HuH-7 (cell line): ENCODE measurements at regions not wholly inside any gene's neighbourhood (a gene's known extent, or its start where the extent isn't known, plus 50 kb on each side); places are given as distances from the start of the nearest gene placed in this dataset.
"Not testable (repeated sequence)": the region's sequence is repeated elsewhere in the genome, so short reads cannot be mapped to it uniquely, and the experiment has no call there.

ENCODE experiments used
- DNase-seq: peaks from one replicate; pipeline ENCODE4 v3.0.0; 2011; ENCODE audit warnings: low spot score

GRCh38 chr9:71270554-71270953 lies 149.1 kb upstream of the TRPM3 start:
- DNase-seq: no peak

- DNase-seq: no peak
Observed at GRCh38 chr9:71269859-71270258, 148.4 kb upstream of the TRPM3 start.

DNA sequence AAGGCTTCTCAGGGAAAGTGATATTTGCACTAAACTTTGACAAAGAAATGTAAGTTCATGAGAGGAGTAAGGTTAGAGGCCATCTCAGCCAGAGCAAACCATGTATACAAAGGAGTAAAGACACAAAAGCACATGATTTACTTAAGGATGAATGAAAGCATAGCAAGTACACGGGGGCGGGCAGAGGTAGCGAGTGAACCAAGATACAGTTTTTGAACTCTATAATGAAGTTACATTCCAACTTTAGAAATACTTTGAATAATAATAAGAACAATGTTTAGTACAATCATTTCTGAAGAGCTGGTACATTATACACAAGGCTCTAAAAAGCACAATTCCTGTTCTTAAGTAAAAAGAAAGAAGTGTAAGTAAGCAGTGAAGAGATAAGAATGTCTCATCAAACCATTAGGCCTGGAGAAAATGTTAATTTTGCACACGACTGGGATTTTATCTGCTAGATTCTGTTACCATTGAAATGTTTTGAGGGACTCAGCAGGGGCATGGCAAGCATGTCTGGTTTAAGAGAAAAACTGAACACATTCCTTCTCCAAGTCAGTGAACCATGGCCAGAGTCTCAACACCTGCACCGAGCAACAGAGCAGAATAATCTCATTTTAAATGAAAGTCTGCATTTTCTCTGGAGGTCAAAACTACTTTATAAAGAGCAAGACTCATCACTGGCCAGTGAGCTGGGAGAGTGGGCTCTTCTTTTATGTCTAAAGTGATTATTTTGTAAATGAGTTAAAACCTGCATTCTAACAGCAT lies 147.6 kb upstream of the TRPM3 start:
- no peak for DNase-seq

- DNase-seq: no peak
Observed at GRCh38 chr9:71263451-71263850, 142.0 kb upstream of the TRPM3 start.

- DNase-seq: not testable (repeated sequence)
Observed at GRCh38 chr9:71260419-71260818, 139.0 kb upstream of the TRPM3 start.

GRCh38 chr9:71254592-71255277 lies 133.3 kb upstream of the TRPM3 start:
- DNase-seq: no peak

DNA sequence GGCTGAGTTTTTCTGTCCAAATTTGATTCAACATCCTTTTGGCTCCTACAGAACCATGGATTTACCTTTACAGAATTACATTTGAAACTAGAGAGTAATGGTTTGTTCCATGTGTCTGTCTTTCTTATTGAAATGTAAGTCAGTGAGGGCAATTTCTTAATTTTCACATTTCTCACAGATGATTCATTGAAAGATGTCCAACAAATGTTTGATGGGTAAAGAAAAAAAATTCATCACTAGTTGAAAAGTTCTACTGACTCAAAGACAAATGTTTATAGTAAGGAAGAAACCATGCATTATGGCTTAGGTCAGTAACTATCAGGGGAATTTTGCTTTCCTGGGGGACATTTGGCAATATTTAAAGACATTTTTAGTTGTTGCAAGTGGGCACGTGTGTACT lies 131.6 kb upstream of the TRPM3 start:
- no peak for DNase-seq

- no peak for DNase-seq
Observed at GRCh38 chr9:71250581-71250980, 129.2 kb upstream of the TRPM3 start.

DNA sequence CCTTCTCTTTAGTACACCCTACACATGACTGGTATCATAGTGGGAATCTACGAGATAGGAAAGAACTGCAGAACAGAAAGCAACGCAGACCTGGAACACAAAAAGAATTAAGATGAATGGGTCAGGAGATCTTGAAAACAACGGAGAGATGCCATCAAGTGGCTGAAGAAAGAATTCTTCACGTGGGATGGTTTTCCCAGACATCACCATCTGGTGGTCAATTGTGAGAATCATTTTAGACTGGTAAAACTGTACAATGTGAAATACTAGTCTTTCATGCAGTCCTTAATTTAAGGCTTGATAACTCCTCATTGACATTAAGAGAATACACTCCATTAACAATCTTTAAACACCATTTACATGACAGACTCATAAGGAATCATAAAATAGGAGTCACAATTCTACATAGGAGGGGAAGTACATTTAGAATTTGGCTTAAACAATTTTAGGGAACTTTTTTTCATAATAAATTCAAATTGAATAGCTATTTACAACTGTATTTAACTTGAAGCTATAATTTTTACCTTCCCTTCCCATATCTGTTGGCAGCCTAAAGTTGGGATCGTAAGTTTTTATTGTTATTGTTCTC lies 128.4 kb upstream of the TRPM3 start:
- DNase-seq: peak; percentile 42

- DNase-seq: no peak
Observed at GRCh38 chr9:71245651-71246050, 124.2 kb upstream of the TRPM3 start.

GRCh38 chr9:71243951-71244350 lies 122.5 kb upstream of the TRPM3 start:
- DNase-seq: no peak

- DNase-seq: no peak
Observed at GRCh38 chr9:71242081-71242480, 120.7 kb upstream of the TRPM3 start.

DNA sequence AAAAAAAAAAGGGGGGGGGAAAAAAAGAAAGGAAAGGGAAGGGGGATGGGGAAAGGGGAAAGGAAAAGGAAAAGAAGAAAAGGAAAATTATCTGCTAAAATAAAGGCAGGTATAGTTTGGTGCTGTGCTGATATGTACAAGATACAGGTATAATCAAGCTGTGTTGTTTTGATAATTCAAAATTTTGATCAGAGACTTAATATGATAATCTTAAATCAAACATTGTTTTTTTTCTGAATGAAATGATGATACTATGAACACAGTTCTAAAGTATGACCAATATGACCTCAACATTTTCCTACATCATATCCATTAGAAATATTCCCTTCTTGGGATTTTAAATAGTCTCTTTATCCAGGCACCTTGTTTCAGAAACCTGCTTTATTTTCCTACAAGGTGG lies 115.6 kb upstream of the TRPM3 start:
- no peak for DNase-seq

GRCh38 chr9:71233646-71234045 lies 112.2 kb upstream of the TRPM3 start:
- DNase-seq: no peak

GRCh38 chr9:71223953-71224538 lies 102.6 kb upstream of the TRPM3 start:
- no peak for DNase-seq

DNA sequence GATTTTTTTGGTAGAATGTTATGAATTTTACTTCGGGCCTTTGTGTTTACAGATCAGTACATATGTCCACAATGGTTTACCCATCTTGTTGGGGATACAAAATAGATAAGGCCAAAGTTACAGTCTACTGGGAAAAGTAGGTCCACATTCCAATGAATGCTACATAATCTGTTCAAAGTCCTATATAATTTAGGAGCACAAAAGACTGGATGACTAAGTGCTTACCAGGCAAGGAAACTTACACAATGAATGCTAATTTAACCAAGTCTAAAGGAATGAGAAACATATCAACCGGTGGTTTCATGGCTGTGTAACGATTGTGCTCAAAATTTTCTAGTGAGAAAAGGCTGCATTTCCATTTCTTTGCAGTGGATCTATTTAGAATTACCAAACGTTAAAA lies 97.4 kb upstream of the TRPM3 start:
- peak; percentile 4 for DNase-seq

DNA sequence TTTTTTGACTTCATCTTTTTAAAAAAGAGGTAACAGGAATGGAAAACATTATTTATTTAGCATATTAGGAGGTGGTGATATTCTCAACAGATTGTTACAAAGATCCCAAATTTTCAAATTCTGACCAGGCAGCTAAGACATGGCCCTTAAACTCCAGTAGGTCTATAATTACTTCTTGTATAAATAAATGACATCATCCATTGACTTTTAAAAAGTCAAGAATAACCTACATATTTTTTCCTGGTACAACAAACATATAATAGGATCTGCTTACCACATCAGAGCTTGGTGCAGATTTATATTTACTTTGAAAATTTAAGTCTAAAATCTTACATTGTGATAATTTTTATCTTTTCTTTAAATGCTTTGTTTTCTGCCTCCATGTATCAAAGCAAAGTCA lies 92.2 kb upstream of the TRPM3 start:
- DNase-seq: no peak

GRCh38 chr9:71210326-71210725 lies 88.9 kb upstream of the TRPM3 start:
- no peak for DNase-seq

DNA sequence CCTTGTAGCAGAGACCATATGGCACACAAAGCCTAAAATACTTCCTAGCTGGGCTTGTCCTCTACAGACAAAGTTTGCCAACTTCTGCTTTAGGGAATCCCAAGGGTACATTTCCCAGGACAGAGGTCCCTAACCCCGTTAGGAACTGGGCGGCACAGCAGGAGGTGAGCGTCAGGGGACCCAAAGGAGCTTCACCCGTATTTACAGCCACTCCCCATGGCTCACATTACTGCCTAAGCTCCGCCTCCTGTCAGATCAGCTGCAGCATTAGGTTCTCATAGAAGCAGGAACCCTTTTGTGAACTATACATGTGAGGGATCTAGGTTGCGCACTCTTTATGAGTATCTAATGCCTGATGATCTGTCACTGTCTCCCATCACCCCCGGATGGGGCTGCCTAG lies 88.5 kb upstream of the TRPM3 start:
- DNase-seq: no peak

GRCh38 chr9:71202931-71203330 lies 81.5 kb upstream of the TRPM3 start:
- DNase-seq: no peak

GRCh38 chr9:71191708-71192107 lies 70.3 kb upstream of the TRPM3 start:
- DNase-seq: no peak

GRCh38 chr9:71183251-71183650 lies 61.8 kb upstream of the TRPM3 start:
- no peak for DNase-seq

DNA sequence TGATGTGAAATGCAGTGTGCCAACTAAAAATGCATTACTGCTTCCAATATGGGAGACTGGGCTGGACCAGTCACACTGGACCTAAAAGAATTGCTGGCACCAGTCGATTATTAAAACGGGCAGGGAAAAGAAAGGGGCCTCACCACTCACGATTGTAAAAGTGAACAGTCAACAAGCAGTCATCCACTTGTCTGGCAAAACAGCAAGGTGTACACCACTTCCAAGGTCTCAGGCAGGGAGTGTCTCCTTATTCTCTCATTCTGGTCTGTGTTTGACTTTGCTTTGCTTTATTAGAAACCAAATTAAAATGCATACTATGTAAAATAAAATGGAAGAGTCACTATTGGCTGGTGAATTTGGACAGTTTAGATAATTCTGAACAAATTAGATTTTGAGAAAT lies 57.8 kb upstream of the TRPM3 start:
- no peak for DNase-seq
